ENCODE measurements at regions not wholly inside any gene's neighbourhood (a gene's known extent, or its start where the extent isn't known, plus 50 kb on each side); places are given as distances from the start of the nearest gene placed in this dataset.

- DNase-seq (ENCODE audit: low read depth), result no peak
Observed at GRCh38 chr16:49910541-49911071, 54.7 kb upstream of the ZNF423 start.

GRCh38 chr16:49911430-49911829 lies 55.5 kb upstream of the ZNF423 start:
- Histone ChIP-seq H3K4me1 (ENCODE audit: control insufficient read depth, insufficient read depth, low read length) (no peaks in the 10 kb centered on the region), H3K4me3 (ENCODE audit: low read length) (no peak overlapping the region), H3K9ac (ENCODE audit: low read length) (no peak overlapping the region), H3K36me3 (ENCODE audit: control insufficient read depth, insufficient read depth, low read length, severe bottlenecking) (no peaks in the 10 kb centered on the region), H3K27me3 (replicated peaks; ENCODE audit: control insufficient read depth, insufficient read depth, low read length) (peaks cover 35% of the 10 kb centered on the region), H3K9me3 (ENCODE audit: control insufficient read depth, low read length) (peaks cover 9% of the 10 kb centered on the region)
- no peak for DNase-seq (ENCODE audit: low read depth)

More at GRCh38 chr16:49910541-49911071, 54.7 kb upstream of the ZNF423 start:
- Histone ChIP-seq H3K4me1 (ENCODE audit: control insufficient read depth, insufficient read depth, low read length) (no peaks in the 10 kb centered on the region), H3K4me3 (ENCODE audit: low read length) (no peak overlapping the region), H3K9ac (ENCODE audit: low read length) (no peak overlapping the region), H3K9me3 (ENCODE audit: control insufficient read depth, low read length) (peaks cover 9% of the 10 kb centered on the region), H3K27me3 (replicated peaks; ENCODE audit: control insufficient read depth, insufficient read depth, low read length) (peaks cover 37% of the 10 kb centered on the region), H3K36me3 (ENCODE audit: control insufficient read depth, insufficient read depth, low read length, severe bottlenecking) (no peaks in the 10 kb centered on the region)

GRCh38 chr16:49912721-49913120 lies 56.8 kb upstream of the ZNF423 start:
- H3K9ac ChIP-seq (ENCODE audit: low read length), result no peak overlapping the region
- H3K4me3 ChIP-seq (ENCODE audit: low read length), result no peak overlapping the region
- peaks cover 35% of the 10 kb centered on the region for H3K27me3 ChIP-seq (replicated peaks; ENCODE audit: control insufficient read depth, insufficient read depth, low read length)
- no peaks in the 10 kb centered on the region for H3K36me3 ChIP-seq (ENCODE audit: control insufficient read depth, insufficient read depth, low read length, severe bottlenecking)
- peaks cover 9% of the 10 kb centered on the region for H3K9me3 ChIP-seq (ENCODE audit: control insufficient read depth, low read length)
- no peak for DNase-seq (ENCODE audit: low read depth)
- H3K4me1 ChIP-seq (ENCODE audit: control insufficient read depth, insufficient read depth, low read length), result no peaks in the 10 kb centered on the region

GRCh38 chr16:49913720-49914119 lies 57.8 kb upstream of the ZNF423 start:
- no peak for DNase-seq (ENCODE audit: low read depth)
- H3K4me1 ChIP-seq (ENCODE audit: control insufficient read depth, insufficient read depth, low read length), result no peaks in the 10 kb centered on the region
- no peaks in the 10 kb centered on the region for H3K36me3 ChIP-seq (ENCODE audit: control insufficient read depth, insufficient read depth, low read length, severe bottlenecking)
- H3K4me3 ChIP-seq (ENCODE audit: low read length), result no peak overlapping the region
- H3K9me3 ChIP-seq (ENCODE audit: control insufficient read depth, low read length), result peaks cover 9% of the 10 kb centered on the region
- H3K9ac ChIP-seq (ENCODE audit: low read length), result no peak overlapping the region
- H3K27me3 ChIP-seq (replicated peaks; ENCODE audit: control insufficient read depth, insufficient read depth, low read length), result peaks cover 29% of the 10 kb centered on the region

GRCh38 chr16:49914657-49915056 lies 58.7 kb upstream of the ZNF423 start:
- Histone ChIP-seq H3K9me3 (ENCODE audit: control insufficient read depth, low read length) (peaks cover 9% of the 10 kb centered on the region), H3K36me3 (ENCODE audit: control insufficient read depth, insufficient read depth, low read length, severe bottlenecking) (no peaks in the 10 kb centered on the region), H3K4me1 (ENCODE audit: control insufficient read depth, insufficient read depth, low read length) (no peaks in the 10 kb centered on the region), H3K4me3 (ENCODE audit: low read length) (no peak overlapping the region), H3K27me3 (replicated peaks; ENCODE audit: control insufficient read depth, insufficient read depth, low read length) (peaks cover 25% of the 10 kb centered on the region), H3K9ac (ENCODE audit: low read length) (no peak overlapping the region)
- no peak for DNase-seq (ENCODE audit: low read depth)

- no peak overlapping the region for H3K9ac ChIP-seq (ENCODE audit: low read length)
Observed at GRCh38 chr16:49918257-49918656, 62.3 kb upstream of the ZNF423 start.

GRCh38 chr16:49919327-49919726 lies 63.4 kb upstream of the ZNF423 start:
- Histone ChIP-seq H3K9me3 (ENCODE audit: control insufficient read depth, low read length) (no peaks in the 10 kb centered on the region), H3K27me3 (replicated peaks; ENCODE audit: control insufficient read depth, insufficient read depth, low read length) (peaks cover 24% of the 10 kb centered on the region), H3K9ac (ENCODE audit: low read length) (no peak overlapping the region), H3K4me3 (ENCODE audit: low read length) (no peak overlapping the region), H3K4me1 (ENCODE audit: control insufficient read depth, insufficient read depth, low read length) (no peaks in the 10 kb centered on the region), H3K36me3 (ENCODE audit: control insufficient read depth, insufficient read depth, low read length, severe bottlenecking) (no peaks in the 10 kb centered on the region)
- DNase-seq (ENCODE audit: low read depth), result no peak

More at GRCh38 chr16:49918257-49918656, 62.3 kb upstream of the ZNF423 start:
- Histone ChIP-seq H3K9me3 (ENCODE audit: control insufficient read depth, low read length) (no peaks in the 10 kb centered on the region), H3K4me3 (ENCODE audit: low read length) (no peak overlapping the region), H3K36me3 (ENCODE audit: control insufficient read depth, insufficient read depth, low read length, severe bottlenecking) (no peaks in the 10 kb centered on the region), H3K4me1 (ENCODE audit: control insufficient read depth, insufficient read depth, low read length) (no peaks in the 10 kb centered on the region), H3K27me3 (replicated peaks; ENCODE audit: control insufficient read depth, insufficient read depth, low read length) (peaks cover 22% of the 10 kb centered on the region)
- no peak for DNase-seq (ENCODE audit: low read depth)

GRCh38 chr16:49920397-49920796 lies 64.5 kb upstream of the ZNF423 start:
- no peaks in the 10 kb centered on the region for H3K36me3 ChIP-seq (ENCODE audit: control insufficient read depth, insufficient read depth, low read length, severe bottlenecking)
- no peaks in the 10 kb centered on the region for H3K9me3 ChIP-seq (ENCODE audit: control insufficient read depth, low read length)
- H3K4me3 ChIP-seq (ENCODE audit: low read length), result no peak overlapping the region
- no peaks in the 10 kb centered on the region for H3K4me1 ChIP-seq (ENCODE audit: control insufficient read depth, insufficient read depth, low read length)
- no peak for DNase-seq (ENCODE audit: low read depth)
- no peak overlapping the region for H3K9ac ChIP-seq (ENCODE audit: low read length)
- H3K27me3 ChIP-seq (replicated peaks; ENCODE audit: control insufficient read depth, insufficient read depth, low read length), result peaks cover 32% of the 10 kb centered on the region

- DNase-seq (ENCODE audit: low read depth), result no peak
- Histone ChIP-seq H3K9me3 (ENCODE audit: control insufficient read depth, low read length) (no peaks in the 10 kb centered on the region), H3K9ac (ENCODE audit: low read length) (no peak overlapping the region), H3K4me3 (ENCODE audit: low read length) (no peak overlapping the region), H3K36me3 (ENCODE audit: control insufficient read depth, insufficient read depth, low read length, severe bottlenecking) (no peaks in the 10 kb centered on the region), H3K4me1 (ENCODE audit: control insufficient read depth, insufficient read depth, low read length) (no peaks in the 10 kb centered on the region), H3K27me3 (replicated peaks; ENCODE audit: control insufficient read depth, insufficient read depth, low read length) (peaks cover 36% of the 10 kb centered on the region)
Observed at GRCh38 chr16:49921106-49921505, 65.2 kb upstream of the ZNF423 start.

- H3K9me3 ChIP-seq (ENCODE audit: control insufficient read depth, low read length), result no peaks in the 10 kb centered on the region
- H3K9ac ChIP-seq (ENCODE audit: low read length), result no peak overlapping the region
- DNase-seq (ENCODE audit: low read depth), result peak; percentile 69
- no peak overlapping the region for H3K4me3 ChIP-seq (ENCODE audit: low read length)
- peaks cover 36% of the 10 kb centered on the region for H3K27me3 ChIP-seq (replicated peaks; ENCODE audit: control insufficient read depth, insufficient read depth, low read length)
- no peaks in the 10 kb centered on the region for H3K4me1 ChIP-seq (ENCODE audit: control insufficient read depth, insufficient read depth, low read length)
- no peaks in the 10 kb centered on the region for H3K36me3 ChIP-seq (ENCODE audit: control insufficient read depth, insufficient read depth, low read length, severe bottlenecking)
Observed at GRCh38 chr16:49921791-49922456, 66.0 kb upstream of the ZNF423 start.

GRCh38 chr16:49923411-49923810 lies 67.5 kb upstream of the ZNF423 start:
- H3K36me3 ChIP-seq (ENCODE audit: control insufficient read depth, insufficient read depth, low read length, severe bottlenecking), result no peaks in the 10 kb centered on the region
- H3K27me3 ChIP-seq (replicated peaks; ENCODE audit: control insufficient read depth, insufficient read depth, low read length), result peaks cover 42% of the 10 kb centered on the region
- no peaks in the 10 kb centered on the region for H3K4me1 ChIP-seq (ENCODE audit: control insufficient read depth, insufficient read depth, low read length)
- DNase-seq (ENCODE audit: low read depth), result no peak
- no peaks in the 10 kb centered on the region for H3K9me3 ChIP-seq (ENCODE audit: control insufficient read depth, low read length)
- no peak overlapping the region for H3K4me3 ChIP-seq (ENCODE audit: low read length)
- H3K9ac ChIP-seq (ENCODE audit: low read length), result no peak overlapping the region

- DNase-seq (ENCODE audit: low read depth), result no peak
- H3K9me3 ChIP-seq (ENCODE audit: control insufficient read depth, low read length), result no peaks in the 10 kb centered on the region
- peaks cover 42% of the 10 kb centered on the region for H3K27me3 ChIP-seq (replicated peaks; ENCODE audit: control insufficient read depth, insufficient read depth, low read length)
- H3K9ac ChIP-seq (ENCODE audit: low read length), result no peak overlapping the region
- H3K4me3 ChIP-seq (ENCODE audit: low read length), result no peak overlapping the region
- H3K4me1 ChIP-seq (ENCODE audit: control insufficient read depth, insufficient read depth, low read length), result no peaks in the 10 kb centered on the region
- no peaks in the 10 kb centered on the region for H3K36me3 ChIP-seq (ENCODE audit: control insufficient read depth, insufficient read depth, low read length, severe bottlenecking)
Observed at GRCh38 chr16:49924078-49924477, 68.2 kb upstream of the ZNF423 start.

Measured in adipocyte (in vitro differentiated cells).